OCI-LY7 (cell line): ENCODE measurements at regions not wholly inside any gene's neighbourhood (a gene's known extent, or its start where the extent isn't known, plus 50 kb on each side); places are given as distances from the start of the nearest gene placed in this dataset.

Experiments used
- EZH2phosphoT487 ChIP-seq: fragments of 200-600 bp; sonication (generic); IDR thresholded peaks from 2 replicates; pipeline ENCODE4 v1.6.1; 2018; ENCODE audit warnings: low read depth, borderline replicate concordance, mild to moderate bottlenecking, mixed run types, antibody characterized with exemption, low read length, moderate library complexity, mixed read lengths
- TF ChIP-seq, protein P1 (sequence below): fragments of 200-600 bp; sonication (generic); conservative IDR thresholded peaks from 2 replicates; pipeline ENCODE4 v1.5.1; 2014; ENCODE audit warnings: mild to moderate bottlenecking, antibody characterized with exemption, low read length, moderate library complexity, mixed read lengths

DNA sequence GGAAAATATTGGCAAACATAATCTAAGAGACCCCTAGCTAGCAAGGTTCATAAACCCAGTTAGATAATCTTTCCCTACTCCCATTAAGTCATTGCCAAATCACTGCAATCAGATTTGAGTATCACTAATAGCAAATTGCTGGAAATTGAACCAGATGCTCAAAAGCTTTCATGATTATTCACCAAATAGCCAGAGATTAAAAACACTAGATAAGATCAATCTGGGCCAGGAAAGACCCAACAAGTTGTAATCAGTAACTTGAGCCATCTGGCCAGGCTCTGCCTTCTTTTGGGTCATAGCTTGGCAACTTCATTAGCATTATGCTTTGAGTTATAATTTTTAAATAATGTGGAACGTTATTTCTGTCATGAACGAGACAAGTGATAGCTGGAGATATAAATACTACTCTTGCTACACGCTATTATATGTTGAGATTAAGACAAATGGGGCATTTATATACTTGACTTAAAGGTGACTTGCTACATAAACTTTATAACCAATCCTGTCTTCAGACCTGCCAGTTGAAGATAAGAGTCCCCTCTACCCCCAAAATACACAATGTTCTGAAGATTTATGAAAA, 196.6 kb upstream of the EDNRA start:
- TF ChIP-seq, protein P1, sequence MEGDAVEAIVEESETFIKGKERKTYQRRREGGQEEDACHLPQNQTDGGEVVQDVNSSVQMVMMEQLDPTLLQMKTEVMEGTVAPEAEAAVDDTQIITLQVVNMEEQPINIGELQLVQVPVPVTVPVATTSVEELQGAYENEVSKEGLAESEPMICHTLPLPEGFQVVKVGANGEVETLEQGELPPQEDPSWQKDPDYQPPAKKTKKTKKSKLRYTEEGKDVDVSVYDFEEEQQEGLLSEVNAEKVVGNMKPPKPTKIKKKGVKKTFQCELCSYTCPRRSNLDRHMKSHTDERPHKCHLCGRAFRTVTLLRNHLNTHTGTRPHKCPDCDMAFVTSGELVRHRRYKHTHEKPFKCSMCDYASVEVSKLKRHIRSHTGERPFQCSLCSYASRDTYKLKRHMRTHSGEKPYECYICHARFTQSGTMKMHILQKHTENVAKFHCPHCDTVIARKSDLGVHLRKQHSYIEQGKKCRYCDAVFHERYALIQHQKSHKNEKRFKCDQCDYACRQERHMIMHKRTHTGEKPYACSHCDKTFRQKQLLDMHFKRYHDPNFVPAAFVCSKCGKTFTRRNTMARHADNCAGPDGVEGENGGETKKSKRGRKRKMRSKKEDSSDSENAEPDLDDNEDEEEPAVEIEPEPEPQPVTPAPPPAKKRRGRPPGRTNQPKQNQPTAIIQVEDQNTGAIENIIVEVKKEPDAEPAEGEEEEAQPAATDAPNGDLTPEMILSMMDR, result no peak
- no peak for TF ChIP-seq EZH2phosphoT487
